ENCODE measurements at regions not wholly inside any gene's neighbourhood (a gene's known extent, or its start where the extent isn't known, plus 50 kb on each side); places are given as distances from the start of the nearest gene placed in this dataset.

DNA sequence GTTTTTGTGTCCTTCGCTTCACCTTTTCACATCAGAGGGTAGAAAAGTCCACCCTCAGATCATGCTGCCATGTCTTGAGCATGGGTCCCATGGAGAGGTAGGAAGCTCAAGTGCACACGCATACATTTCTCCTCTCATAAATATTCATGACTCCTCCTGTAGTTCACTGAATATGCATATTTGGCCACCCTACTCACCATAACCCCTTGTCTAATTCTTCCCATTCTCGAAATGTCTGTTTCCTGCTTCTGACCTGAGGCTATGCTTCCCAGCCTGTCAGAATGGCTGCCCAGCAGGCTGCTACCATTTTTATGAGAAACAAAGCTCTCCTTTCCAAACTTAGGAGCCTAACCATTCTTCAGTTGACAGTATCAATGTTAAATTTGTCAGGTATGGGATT lies 86.5 kb downstream of the ADRA2C start:
- TF ChIP-seq TAF1 (IDR thresholded peaks at IDR 0.05; ENCODE audit: borderline replicate concordance, insufficient read depth, low read length) (no peak), SIN3A (IDR thresholded peaks at IDR 0.05; ENCODE audit: borderline replicate concordance, insufficient read depth, low read length) (no peak)
- TF ChIP-seq, protein P1, sequence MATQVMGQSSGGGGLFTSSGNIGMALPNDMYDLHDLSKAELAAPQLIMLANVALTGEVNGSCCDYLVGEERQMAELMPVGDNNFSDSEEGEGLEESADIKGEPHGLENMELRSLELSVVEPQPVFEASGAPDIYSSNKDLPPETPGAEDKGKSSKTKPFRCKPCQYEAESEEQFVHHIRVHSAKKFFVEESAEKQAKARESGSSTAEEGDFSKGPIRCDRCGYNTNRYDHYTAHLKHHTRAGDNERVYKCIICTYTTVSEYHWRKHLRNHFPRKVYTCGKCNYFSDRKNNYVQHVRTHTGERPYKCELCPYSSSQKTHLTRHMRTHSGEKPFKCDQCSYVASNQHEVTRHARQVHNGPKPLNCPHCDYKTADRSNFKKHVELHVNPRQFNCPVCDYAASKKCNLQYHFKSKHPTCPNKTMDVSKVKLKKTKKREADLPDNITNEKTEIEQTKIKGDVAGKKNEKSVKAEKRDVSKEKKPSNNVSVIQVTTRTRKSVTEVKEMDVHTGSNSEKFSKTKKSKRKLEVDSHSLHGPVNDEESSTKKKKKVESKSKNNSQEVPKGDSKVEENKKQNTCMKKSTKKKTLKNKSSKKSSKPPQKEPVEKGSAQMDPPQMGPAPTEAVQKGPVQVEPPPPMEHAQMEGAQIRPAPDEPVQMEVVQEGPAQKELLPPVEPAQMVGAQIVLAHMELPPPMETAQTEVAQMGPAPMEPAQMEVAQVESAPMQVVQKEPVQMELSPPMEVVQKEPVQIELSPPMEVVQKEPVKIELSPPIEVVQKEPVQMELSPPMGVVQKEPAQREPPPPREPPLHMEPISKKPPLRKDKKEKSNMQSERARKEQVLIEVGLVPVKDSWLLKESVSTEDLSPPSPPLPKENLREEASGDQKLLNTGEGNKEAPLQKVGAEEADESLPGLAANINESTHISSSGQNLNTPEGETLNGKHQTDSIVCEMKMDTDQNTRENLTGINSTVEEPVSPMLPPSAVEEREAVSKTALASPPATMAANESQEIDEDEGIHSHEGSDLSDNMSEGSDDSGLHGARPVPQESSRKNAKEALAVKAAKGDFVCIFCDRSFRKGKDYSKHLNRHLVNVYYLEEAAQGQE (IDR thresholded peaks at IDR 0.05; ENCODE audit: insufficient read depth in 1 of 2, low read depth in 2 of 2, low read length in 2 of 2) = no peak

All from PFSK-1 (cell line).